HL-60 (cell line): ENCODE measurements at regions not wholly inside any gene's neighbourhood (a gene's known extent, or its start where the extent isn't known, plus 50 kb on each side); places are given as distances from the start of the nearest gene placed in this dataset.

Experiments used
- CTCF ChIP-seq: IDR thresholded peaks from one replicate; pipeline ENCODE4 v1.5.1; 2011; ENCODE audit warnings: low read length, control low read depth, inconsistent platforms; ENCODE audit not compliant: insufficient read depth
- GABPA ChIP-seq: IDR thresholded peaks from 2 replicates; pipeline ENCODE4 v1.6.1; 2012; ENCODE audit warnings: low read depth
- POLR2AphosphoS5 ChIP-seq: IDR thresholded peaks from 2 replicates; pipeline ENCODE4 v1.6.1; 2012; ENCODE audit warnings: low read depth
- SPI1 ChIP-seq: IDR thresholded peaks from 2 replicates; pipeline ENCODE4 v1.6.1; 2012; ENCODE audit warnings: low read depth, mild to moderate bottlenecking, borderline replicate concordance
- TF ChIP-seq, protein P1 (sequence below): IDR thresholded peaks from 2 replicates; pipeline ENCODE4 v1.6.1; 2012; ENCODE audit warnings: low read depth; ENCODE audit not compliant: insufficient replicate concordance

DNA sequence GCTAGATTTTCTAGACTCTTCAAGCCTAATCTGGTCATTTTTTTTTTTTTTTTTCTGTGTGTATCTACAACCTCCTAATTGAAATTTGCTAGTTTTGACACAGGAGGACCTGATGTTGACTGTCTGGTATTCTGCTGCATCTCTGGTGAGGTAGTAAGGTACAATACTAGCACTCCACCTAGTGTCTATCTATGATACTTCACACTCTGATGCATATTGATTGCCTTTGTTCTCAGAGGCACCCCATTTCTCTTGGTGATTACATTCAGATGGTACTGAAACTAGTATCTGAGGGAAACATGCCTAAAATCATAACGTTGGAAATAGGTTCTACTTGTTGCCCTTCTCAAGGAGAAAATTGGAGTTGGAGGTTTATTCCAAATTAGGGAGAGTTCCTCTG, 930.5 kb upstream of the NOVA1 start:
- no peak for TF ChIP-seq POLR2AphosphoS5
- peak; percentile 41 for TF ChIP-seq CTCF
- TF ChIP-seq SPI1, result no peak
- no peak for TF ChIP-seq GABPA
- TF ChIP-seq, protein P1, sequence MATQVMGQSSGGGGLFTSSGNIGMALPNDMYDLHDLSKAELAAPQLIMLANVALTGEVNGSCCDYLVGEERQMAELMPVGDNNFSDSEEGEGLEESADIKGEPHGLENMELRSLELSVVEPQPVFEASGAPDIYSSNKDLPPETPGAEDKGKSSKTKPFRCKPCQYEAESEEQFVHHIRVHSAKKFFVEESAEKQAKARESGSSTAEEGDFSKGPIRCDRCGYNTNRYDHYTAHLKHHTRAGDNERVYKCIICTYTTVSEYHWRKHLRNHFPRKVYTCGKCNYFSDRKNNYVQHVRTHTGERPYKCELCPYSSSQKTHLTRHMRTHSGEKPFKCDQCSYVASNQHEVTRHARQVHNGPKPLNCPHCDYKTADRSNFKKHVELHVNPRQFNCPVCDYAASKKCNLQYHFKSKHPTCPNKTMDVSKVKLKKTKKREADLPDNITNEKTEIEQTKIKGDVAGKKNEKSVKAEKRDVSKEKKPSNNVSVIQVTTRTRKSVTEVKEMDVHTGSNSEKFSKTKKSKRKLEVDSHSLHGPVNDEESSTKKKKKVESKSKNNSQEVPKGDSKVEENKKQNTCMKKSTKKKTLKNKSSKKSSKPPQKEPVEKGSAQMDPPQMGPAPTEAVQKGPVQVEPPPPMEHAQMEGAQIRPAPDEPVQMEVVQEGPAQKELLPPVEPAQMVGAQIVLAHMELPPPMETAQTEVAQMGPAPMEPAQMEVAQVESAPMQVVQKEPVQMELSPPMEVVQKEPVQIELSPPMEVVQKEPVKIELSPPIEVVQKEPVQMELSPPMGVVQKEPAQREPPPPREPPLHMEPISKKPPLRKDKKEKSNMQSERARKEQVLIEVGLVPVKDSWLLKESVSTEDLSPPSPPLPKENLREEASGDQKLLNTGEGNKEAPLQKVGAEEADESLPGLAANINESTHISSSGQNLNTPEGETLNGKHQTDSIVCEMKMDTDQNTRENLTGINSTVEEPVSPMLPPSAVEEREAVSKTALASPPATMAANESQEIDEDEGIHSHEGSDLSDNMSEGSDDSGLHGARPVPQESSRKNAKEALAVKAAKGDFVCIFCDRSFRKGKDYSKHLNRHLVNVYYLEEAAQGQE, result no peak
